ENCODE measurements at regions not wholly inside any gene's neighbourhood (a gene's known extent, or its start where the extent isn't known, plus 50 kb on each side); places are given as distances from the start of the nearest gene placed in this dataset.
"Not testable (repeated sequence)": the region's sequence is repeated elsewhere in the genome, so short reads cannot be mapped to it uniquely, and the experiment has no call there.

DNA sequence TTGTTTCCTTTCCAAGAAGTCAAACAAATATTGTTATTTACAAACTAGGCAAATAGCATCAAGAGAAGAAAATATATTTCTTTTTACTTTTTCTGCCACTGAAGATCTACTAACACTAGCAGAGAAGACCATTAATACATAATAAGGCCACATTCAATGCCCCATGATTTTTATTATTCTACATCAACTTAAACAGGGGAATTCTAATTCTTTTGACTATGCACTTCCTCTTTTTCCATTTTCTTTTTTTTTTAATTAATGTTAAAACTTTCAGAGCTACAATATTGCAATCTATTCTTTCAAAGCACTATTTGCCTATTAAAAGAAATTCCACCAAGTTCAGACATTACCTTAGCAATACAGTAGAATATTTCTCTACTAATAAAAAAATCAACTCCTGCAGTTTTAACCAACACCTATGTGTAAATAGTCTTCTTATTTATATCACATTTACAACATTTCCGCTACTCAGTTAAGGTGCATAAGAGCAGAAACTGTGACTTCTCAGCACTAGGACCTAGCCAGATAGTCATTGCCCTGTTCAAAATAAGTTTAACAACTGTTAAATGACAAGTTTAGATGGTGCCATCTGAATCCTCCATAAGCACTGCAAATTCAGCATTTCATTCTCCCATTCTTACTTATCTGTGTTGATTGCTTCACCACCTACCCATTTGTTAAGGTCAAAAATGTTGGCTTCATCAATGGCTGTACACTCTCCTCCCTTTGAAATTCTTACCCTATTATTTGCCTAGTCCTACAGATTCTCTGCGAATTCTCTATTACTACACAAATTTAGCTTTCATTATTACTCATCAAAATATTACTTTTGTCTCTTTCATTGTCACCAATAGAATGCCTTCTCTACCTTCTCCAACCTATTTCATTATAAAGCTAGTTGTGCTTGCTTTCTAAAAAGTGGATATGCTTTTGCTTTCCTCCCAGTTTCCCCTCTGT, 90.1 kb downstream of the SPDYE17 start:
- TF ChIP-seq, protein P1, sequence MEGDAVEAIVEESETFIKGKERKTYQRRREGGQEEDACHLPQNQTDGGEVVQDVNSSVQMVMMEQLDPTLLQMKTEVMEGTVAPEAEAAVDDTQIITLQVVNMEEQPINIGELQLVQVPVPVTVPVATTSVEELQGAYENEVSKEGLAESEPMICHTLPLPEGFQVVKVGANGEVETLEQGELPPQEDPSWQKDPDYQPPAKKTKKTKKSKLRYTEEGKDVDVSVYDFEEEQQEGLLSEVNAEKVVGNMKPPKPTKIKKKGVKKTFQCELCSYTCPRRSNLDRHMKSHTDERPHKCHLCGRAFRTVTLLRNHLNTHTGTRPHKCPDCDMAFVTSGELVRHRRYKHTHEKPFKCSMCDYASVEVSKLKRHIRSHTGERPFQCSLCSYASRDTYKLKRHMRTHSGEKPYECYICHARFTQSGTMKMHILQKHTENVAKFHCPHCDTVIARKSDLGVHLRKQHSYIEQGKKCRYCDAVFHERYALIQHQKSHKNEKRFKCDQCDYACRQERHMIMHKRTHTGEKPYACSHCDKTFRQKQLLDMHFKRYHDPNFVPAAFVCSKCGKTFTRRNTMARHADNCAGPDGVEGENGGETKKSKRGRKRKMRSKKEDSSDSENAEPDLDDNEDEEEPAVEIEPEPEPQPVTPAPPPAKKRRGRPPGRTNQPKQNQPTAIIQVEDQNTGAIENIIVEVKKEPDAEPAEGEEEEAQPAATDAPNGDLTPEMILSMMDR (IDR thresholded peaks at IDR 0.05): not testable (repeated sequence)
- TF ChIP-seq POLR2A, POLR2AphosphoS5, EP300 (IDR thresholded peaks at IDR 0.05): not testable (repeated sequence)
